ENCODE measurements at regions not wholly inside any gene's neighbourhood (a gene's known extent, or its start where the extent isn't known, plus 50 kb on each side); places are given as distances from the start of the nearest gene placed in this dataset.

DNA sequence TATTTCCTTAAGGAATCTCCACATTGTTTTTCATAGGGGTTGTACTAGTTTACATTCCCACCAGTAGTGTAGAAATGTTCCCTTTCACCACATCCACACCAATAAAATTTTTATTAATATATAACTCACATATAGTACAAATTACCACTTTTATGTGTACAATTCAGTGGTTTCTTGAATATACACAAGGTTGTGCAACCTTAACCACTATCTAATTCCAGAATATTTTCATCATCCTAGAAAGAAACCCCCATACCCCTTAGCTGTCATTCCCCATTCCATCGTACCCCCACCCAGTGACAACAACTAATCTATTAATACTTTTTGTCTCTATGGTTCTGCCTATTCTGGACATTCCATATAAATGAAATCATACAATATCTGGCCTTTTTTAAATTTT is 108.3 kb upstream of the USP9X start:
- no peaks in the 10 kb centered on the region for H3K36me3 ChIP-seq (ENCODE audit: insufficient read depth, low read length)
- Mint-ChIP-seq H3K4me3 (no peak overlapping the region), H3K4me1 (ENCODE audit: low read depth) (no peaks in the 10 kb centered on the region), H3K36me3 (ENCODE audit: low read depth) (no peaks in the 10 kb centered on the region), H3K9me3 (peaks cover 4% of the 10 kb centered on the region), H3K27me3 (no peaks in the 10 kb centered on the region), H3K27ac (no peak overlapping the region)
- TF ChIP-seq, protein P1, sequence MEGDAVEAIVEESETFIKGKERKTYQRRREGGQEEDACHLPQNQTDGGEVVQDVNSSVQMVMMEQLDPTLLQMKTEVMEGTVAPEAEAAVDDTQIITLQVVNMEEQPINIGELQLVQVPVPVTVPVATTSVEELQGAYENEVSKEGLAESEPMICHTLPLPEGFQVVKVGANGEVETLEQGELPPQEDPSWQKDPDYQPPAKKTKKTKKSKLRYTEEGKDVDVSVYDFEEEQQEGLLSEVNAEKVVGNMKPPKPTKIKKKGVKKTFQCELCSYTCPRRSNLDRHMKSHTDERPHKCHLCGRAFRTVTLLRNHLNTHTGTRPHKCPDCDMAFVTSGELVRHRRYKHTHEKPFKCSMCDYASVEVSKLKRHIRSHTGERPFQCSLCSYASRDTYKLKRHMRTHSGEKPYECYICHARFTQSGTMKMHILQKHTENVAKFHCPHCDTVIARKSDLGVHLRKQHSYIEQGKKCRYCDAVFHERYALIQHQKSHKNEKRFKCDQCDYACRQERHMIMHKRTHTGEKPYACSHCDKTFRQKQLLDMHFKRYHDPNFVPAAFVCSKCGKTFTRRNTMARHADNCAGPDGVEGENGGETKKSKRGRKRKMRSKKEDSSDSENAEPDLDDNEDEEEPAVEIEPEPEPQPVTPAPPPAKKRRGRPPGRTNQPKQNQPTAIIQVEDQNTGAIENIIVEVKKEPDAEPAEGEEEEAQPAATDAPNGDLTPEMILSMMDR (IDR thresholded peaks at IDR 0.05) = no peak
- POLR2A ChIA-PET = no interaction called here
- intact Hi-C loops (cut with DNase I, micrococcal nuclease) = no loop called here
- ATAC-seq (ENCODE audit: poor library complexity) (no peak), DNase-seq (no peak)
- no peaks in the 10 kb centered on the region for H3K4me1 ChIP-seq (ENCODE audit: insufficient read depth, low read length)
- H3K9me3 ChIP-seq (ENCODE audit: control insufficient read depth in 1 of 2, insufficient read depth in 1 of 2, low read length in 2 of 2) = no peaks in the 10 kb centered on the region
- no peaks in the 10 kb centered on the region for H3K27me3 ChIP-seq (ENCODE audit: control insufficient read depth in 1 of 2, insufficient read depth in 2 of 2, low read length in 2 of 2)
- no peak overlapping the region for H3K4me3 ChIP-seq (ENCODE audit: low read length)
- CTCF ChIA-PET = no interaction called here
- H3K27ac ChIP-seq (ENCODE audit: low read depth in 1 of 2, low read length in 2 of 2) = no peak overlapping the region

DNA sequence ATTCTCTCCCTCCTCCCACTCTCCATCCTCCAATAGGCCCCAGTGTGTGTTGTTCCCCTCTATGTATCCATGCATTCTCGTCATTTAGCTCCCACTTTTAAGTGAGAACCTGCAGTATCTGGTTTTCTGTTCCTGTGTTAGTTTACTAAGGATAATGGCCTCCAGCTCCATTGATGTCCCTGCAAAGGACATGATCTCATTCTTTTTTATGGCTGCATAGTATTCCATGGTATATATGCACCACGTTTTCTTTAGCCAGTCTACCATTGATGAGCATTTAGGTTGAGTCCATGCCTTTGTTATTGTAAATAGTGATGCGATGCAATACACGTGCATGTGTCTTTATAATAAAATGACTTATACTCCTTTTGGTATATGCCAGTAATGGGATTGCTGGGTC is 100.3 kb upstream of the USP9X start:
- ChIA-PET POLR2A (no interaction called here), CTCF (no interaction called here)
- Mint-ChIP-seq H3K9me3 (no peaks in the 10 kb centered on the region), H3K36me3 (ENCODE audit: low read depth) (no peaks in the 10 kb centered on the region), H3K4me1 (ENCODE audit: low read depth) (no peaks in the 10 kb centered on the region), H3K27ac (no peak overlapping the region), H3K27me3 (no peaks in the 10 kb centered on the region), H3K4me3 (no peak overlapping the region)
- Histone ChIP-seq H3K4me3 (ENCODE audit: low read length) (no peak overlapping the region), H3K4me1 (ENCODE audit: insufficient read depth, low read length) (no peaks in the 10 kb centered on the region), H3K27ac (ENCODE audit: low read depth in 1 of 2, low read length in 2 of 2) (no peak overlapping the region), H3K9me3 (ENCODE audit: control insufficient read depth in 1 of 2, insufficient read depth in 1 of 2, low read length in 2 of 2) (no peaks in the 10 kb centered on the region), H3K36me3 (ENCODE audit: insufficient read depth, low read length) (no peaks in the 10 kb centered on the region), H3K27me3 (ENCODE audit: control insufficient read depth in 1 of 2, insufficient read depth in 2 of 2, low read length in 2 of 2) (no peaks in the 10 kb centered on the region)
- intact Hi-C loops (cut with DNase I, micrococcal nuclease) = no loop called here
- TF ChIP-seq, protein P1 (IDR thresholded peaks at IDR 0.05) = no peak
- ATAC-seq (ENCODE audit: poor library complexity) (no peak), DNase-seq (no peak)

DNA sequence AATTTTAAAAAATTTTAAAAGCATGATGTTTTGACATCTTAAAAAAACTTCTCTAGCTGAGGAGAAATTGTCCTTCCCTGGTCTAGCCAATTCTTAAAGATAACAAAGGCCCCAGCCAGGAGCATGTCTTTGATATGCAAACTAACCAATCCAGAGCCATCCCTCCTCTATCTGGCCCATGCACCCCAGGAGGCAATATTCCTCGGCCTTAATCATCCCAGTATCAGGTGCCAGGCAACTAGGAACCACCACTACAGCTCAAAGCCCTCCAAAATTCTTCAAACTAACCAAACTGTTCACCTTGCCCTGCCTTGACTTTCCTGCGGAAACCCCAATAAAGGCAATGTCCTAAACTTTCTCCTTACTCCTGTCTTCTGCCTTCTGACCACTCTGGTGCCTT is 97.8 kb upstream of the USP9X start:
- Mint-ChIP-seq H3K4me1 (ENCODE audit: low read depth) (no peaks in the 10 kb centered on the region), H3K27me3 (no peaks in the 10 kb centered on the region)

More for the DNA sequence above, 97.8 kb upstream of the USP9X start:
- ChIA-PET POLR2A (no interaction called here), CTCF (no interaction called here)
- H3K9me3 ChIP-seq (ENCODE audit: control insufficient read depth in 1 of 2, insufficient read depth in 1 of 2, low read length in 2 of 2) = no peaks in the 10 kb centered on the region
- H3K4me3 Mint-ChIP-seq = no peak overlapping the region
- no peaks in the 10 kb centered on the region for H3K36me3 Mint-ChIP-seq (ENCODE audit: low read depth)
- H3K4me1 ChIP-seq (ENCODE audit: insufficient read depth, low read length) = no peaks in the 10 kb centered on the region
- H3K9me3 Mint-ChIP-seq = no peaks in the 10 kb centered on the region
- intact Hi-C loops (cut with DNase I, micrococcal nuclease) = no loop called here
- TF ChIP-seq, protein P1 (IDR thresholded peaks at IDR 0.05) = no peak
- no peak overlapping the region for H3K27ac Mint-ChIP-seq
- H3K27me3 ChIP-seq (ENCODE audit: control insufficient read depth in 1 of 2, insufficient read depth in 2 of 2, low read length in 2 of 2) = no peaks in the 10 kb centered on the region
- no peak overlapping the region for H3K27ac ChIP-seq (ENCODE audit: low read depth in 1 of 2, low read length in 2 of 2)
- H3K4me3 ChIP-seq (ENCODE audit: low read length) = no peak overlapping the region
- no peaks in the 10 kb centered on the region for H3K36me3 ChIP-seq (ENCODE audit: insufficient read depth, low read length)
- DNase-seq (no peak), ATAC-seq (ENCODE audit: poor library complexity) (no peak)
